ENCODE measurements at regions not wholly inside any gene's neighbourhood (a gene's known extent, or its start where the extent isn't known, plus 50 kb on each side); places are given as distances from the start of the nearest gene placed in this dataset.

DNA sequence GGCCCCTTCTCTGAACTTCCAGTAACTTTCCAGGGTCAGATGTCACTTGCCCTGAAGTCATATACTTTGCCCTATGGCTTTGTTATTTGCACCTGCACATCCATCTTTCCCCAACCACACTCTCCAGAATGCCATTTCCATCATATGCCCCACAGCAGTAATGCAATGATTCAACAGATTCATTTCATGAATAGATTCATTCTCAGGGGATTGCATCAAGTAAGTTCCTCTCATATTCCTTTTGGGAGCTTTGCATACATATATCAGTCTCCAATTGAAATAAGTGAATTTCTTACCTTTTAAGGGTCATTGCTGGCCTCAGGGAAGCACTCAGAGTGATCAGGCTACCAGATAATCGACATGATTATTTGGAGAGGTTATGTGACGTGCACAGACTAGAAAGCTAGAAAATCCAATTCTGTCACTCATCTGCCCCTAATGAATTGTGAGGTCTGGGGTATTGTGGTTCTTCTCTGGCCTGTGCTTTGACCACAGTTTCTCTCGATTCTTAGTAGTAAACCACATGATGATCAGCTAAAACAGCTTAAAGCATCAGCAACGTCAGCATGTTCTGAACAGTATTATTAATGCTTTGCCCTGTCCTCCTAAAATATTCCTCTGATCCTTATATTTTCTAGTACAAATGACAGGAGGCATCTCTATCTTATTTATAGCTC lies 179.9 kb downstream of the ATPSCKMT start:
- TF ChIP-seq, protein P1, sequence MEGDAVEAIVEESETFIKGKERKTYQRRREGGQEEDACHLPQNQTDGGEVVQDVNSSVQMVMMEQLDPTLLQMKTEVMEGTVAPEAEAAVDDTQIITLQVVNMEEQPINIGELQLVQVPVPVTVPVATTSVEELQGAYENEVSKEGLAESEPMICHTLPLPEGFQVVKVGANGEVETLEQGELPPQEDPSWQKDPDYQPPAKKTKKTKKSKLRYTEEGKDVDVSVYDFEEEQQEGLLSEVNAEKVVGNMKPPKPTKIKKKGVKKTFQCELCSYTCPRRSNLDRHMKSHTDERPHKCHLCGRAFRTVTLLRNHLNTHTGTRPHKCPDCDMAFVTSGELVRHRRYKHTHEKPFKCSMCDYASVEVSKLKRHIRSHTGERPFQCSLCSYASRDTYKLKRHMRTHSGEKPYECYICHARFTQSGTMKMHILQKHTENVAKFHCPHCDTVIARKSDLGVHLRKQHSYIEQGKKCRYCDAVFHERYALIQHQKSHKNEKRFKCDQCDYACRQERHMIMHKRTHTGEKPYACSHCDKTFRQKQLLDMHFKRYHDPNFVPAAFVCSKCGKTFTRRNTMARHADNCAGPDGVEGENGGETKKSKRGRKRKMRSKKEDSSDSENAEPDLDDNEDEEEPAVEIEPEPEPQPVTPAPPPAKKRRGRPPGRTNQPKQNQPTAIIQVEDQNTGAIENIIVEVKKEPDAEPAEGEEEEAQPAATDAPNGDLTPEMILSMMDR (IDR thresholded peaks at IDR 0.05; ENCODE audit: unreplicated experiment) = no peak
- Mint-ChIP-seq H3K27me3 (ENCODE audit: unreplicated experiment) (peaks cover 2% of the 10 kb centered on the region), H3K4me1 (ENCODE audit: unreplicated experiment) (no peaks in the 10 kb centered on the region), H3K9me3 (ENCODE audit: unreplicated experiment) (no peaks in the 10 kb centered on the region), H3K27ac (ENCODE audit: unreplicated experiment) (no peak overlapping the region), H3K36me3 (ENCODE audit: low read depth, unreplicated experiment) (no peaks in the 10 kb centered on the region), H3K4me3 (ENCODE audit: unreplicated experiment) (no peak overlapping the region)
- no peak for DNase-seq (ENCODE audit: low spot score)

- no peak for DNase-seq (ENCODE audit: low spot score)
- no peaks in the 10 kb centered on the region for H3K9me3 Mint-ChIP-seq (ENCODE audit: unreplicated experiment)
- peaks cover 3% of the 10 kb centered on the region for H3K27me3 Mint-ChIP-seq (ENCODE audit: unreplicated experiment)
- H3K27ac Mint-ChIP-seq (ENCODE audit: unreplicated experiment) = no peak overlapping the region
- TF ChIP-seq, protein P1 (IDR thresholded peaks at IDR 0.05; ENCODE audit: unreplicated experiment) = no peak
- H3K4me3 Mint-ChIP-seq (ENCODE audit: unreplicated experiment) = no peak overlapping the region
- peaks cover 3% of the 10 kb centered on the region for H3K4me1 Mint-ChIP-seq (ENCODE audit: unreplicated experiment)
- no peaks in the 10 kb centered on the region for H3K36me3 Mint-ChIP-seq (ENCODE audit: low read depth, unreplicated experiment)
These were observed 184.2 kb downstream of the ATPSCKMT start for GRCh38 chr5:10065428-10066000.

GRCh38 chr5:10064546-10065195 lies 185.0 kb downstream of the ATPSCKMT start:
- Mint-ChIP-seq H3K4me1 (ENCODE audit: unreplicated experiment) (peaks cover 3% of the 10 kb centered on the region), H3K27ac (ENCODE audit: unreplicated experiment) (no peak overlapping the region), H3K9me3 (ENCODE audit: unreplicated experiment) (no peaks in the 10 kb centered on the region), H3K36me3 (ENCODE audit: low read depth, unreplicated experiment) (no peaks in the 10 kb centered on the region), H3K27me3 (ENCODE audit: unreplicated experiment) (peaks cover 3% of the 10 kb centered on the region), H3K4me3 (ENCODE audit: unreplicated experiment) (no peak overlapping the region)
- TF ChIP-seq, protein P1 (IDR thresholded peaks at IDR 0.05; ENCODE audit: unreplicated experiment) = no peak
- DNase-seq (ENCODE audit: low spot score) = no peak

DNA sequence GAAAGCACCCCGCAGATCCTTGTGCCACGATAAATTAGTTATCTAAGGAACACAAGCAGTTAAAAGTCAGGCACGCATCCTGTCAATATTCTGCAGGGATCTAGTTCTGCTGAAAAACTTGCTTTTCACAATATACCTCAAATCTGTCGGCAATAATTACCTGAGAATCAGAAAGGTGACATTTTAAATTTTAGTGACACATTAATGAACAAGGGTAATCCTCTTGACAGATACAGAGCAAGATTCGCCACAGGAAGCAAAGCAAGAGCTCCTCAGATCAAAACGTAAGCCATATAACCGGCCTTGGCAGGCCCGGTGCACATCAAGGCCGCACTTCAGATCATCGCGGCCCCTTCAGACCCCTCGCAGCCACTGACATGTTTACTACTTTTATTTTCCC lies 185.7 kb downstream of the ATPSCKMT start:
- Mint-ChIP-seq H3K9me3 (ENCODE audit: unreplicated experiment) (no peaks in the 10 kb centered on the region), H3K4me1 (ENCODE audit: unreplicated experiment) (peaks cover 3% of the 10 kb centered on the region), H3K4me3 (ENCODE audit: unreplicated experiment) (no peak overlapping the region), H3K36me3 (ENCODE audit: low read depth, unreplicated experiment) (no peaks in the 10 kb centered on the region), H3K27me3 (ENCODE audit: unreplicated experiment) (peaks cover 3% of the 10 kb centered on the region), H3K27ac (ENCODE audit: unreplicated experiment) (no peak overlapping the region)
- TF ChIP-seq, protein P1 (IDR thresholded peaks at IDR 0.05; ENCODE audit: unreplicated experiment) = no peak
- no peak for DNase-seq (ENCODE audit: low spot score)

- Mint-ChIP-seq H3K27me3 (ENCODE audit: unreplicated experiment) (peaks cover 6% of the 10 kb centered on the region), H3K4me3 (ENCODE audit: unreplicated experiment) (no peak overlapping the region), H3K4me1 (ENCODE audit: unreplicated experiment) (peaks cover 14% of the 10 kb centered on the region), H3K36me3 (ENCODE audit: low read depth, unreplicated experiment) (no peaks in the 10 kb centered on the region), H3K9me3 (ENCODE audit: unreplicated experiment) (no peaks in the 10 kb centered on the region), H3K27ac (ENCODE audit: unreplicated experiment) (no peak overlapping the region)
- no peak for DNase-seq (ENCODE audit: low spot score)
- TF ChIP-seq, protein P1 (IDR thresholded peaks at IDR 0.05; ENCODE audit: unreplicated experiment) = no peak
These were observed 189.7 kb downstream of the ATPSCKMT start for GRCh38 chr5:10059980-10060379.
